HEK293T (cell line): ENCODE measurements at regions not wholly inside any gene's neighbourhood (a gene's known extent, or its start where the extent isn't known, plus 50 kb on each side); places are given as distances from the start of the nearest gene placed in this dataset.

Experiments used
- CTCF ChIA-PET: fragments of 350-600 bp; formaldehyde crosslinking; extraction: SDS; loops from one replicate; lab custom pipeline; 2021; ENCODE audit warnings: antibody characterized with exemption, inconsistent platforms; lab: Yijun Ruan, JAX
- POLR2A ChIA-PET: fragments of 350-600 bp; formaldehyde crosslinking; extraction: SDS; loops from one replicate; lab custom pipeline; 2020; ENCODE audit warnings: antibody characterized with exemption, inconsistent platforms; lab: Yijun Ruan, JAX
- DNase-seq: peaks from one replicate; pipeline ENCODE4 v3.0.0; 2012; ENCODE audit warnings: mixed read lengths; ENCODE audit errors: extremely low spot score
- ARNT ChIP-seq: fragments of 450-650 bp; IDR thresholded peaks from 2 replicates; pipeline ENCODE4 v1.6.1; 2017; ENCODE audit warnings: mild to moderate bottlenecking
- BHLHE40 ChIP-seq: fragments of 450-650 bp; IDR thresholded peaks from 2 replicates; pipeline ENCODE4 v1.6.1; 2016; ENCODE audit warnings: mild to moderate bottlenecking, moderate library complexity, borderline replicate concordance
- CTBP1 ChIP-seq: fragments of 450-650 bp; IDR thresholded peaks from 2 replicates; pipeline ENCODE4 v1.6.1; 2016; ENCODE audit warnings: borderline replicate concordance
- ELF4 ChIP-seq: fragments of 450-650 bp; IDR thresholded peaks from 2 replicates; pipeline ENCODE4 v1.6.1; 2017; ENCODE audit warnings: antibody characterized with exemption
- FOXA1 ChIP-seq: fragments of 450-650 bp; IDR thresholded peaks from 2 replicates; pipeline ENCODE4 v1.6.1; 2016; ENCODE audit warnings: mild to moderate bottlenecking
- FOXK2 ChIP-seq: fragments of 450-650 bp; IDR thresholded peaks from 2 replicates; pipeline ENCODE4 v1.6.1; 2016; ENCODE audit warnings: mild to moderate bottlenecking
- FOXM1 ChIP-seq: fragments of 450-650 bp; IDR thresholded peaks from 2 replicates; pipeline ENCODE4 v1.6.1; 2017; ENCODE audit warnings: mild to moderate bottlenecking, borderline replicate concordance
- HDGF ChIP-seq: fragments of 450-650 bp; IDR thresholded peaks from 2 replicates; pipeline ENCODE4 v1.6.1; 2017; ENCODE audit warnings: antibody characterized with exemption, borderline replicate concordance
- L3MBTL2 ChIP-seq: fragments of 450-650 bp; conservative IDR thresholded peaks from 2 replicates; pipeline ENCODE4 v1.6.1; 2016; ENCODE audit warnings: mild to moderate bottlenecking
- LEF1 ChIP-seq: fragments of 450-650 bp; IDR thresholded peaks from 2 replicates; pipeline ENCODE4 v1.6.1; 2017; ENCODE audit warnings: mild to moderate bottlenecking, borderline replicate concordance
- NFRKB ChIP-seq: fragments of 450-650 bp; IDR thresholded peaks from 2 replicates; pipeline ENCODE4 v1.6.1; 2016; ENCODE audit warnings: mild to moderate bottlenecking, moderate library complexity
- PKNOX1 ChIP-seq: fragments of 450-650 bp; IDR thresholded peaks from 2 replicates; pipeline ENCODE4 v1.6.1; 2016
- SP1 ChIP-seq: fragments of 450-650 bp; IDR thresholded peaks from 2 replicates; pipeline ENCODE4 v1.6.1; 2017
- SUZ12 ChIP-seq: fragments of 450-650 bp; IDR thresholded peaks from 2 replicates; pipeline ENCODE4 v1.6.1; 2016; ENCODE audit warnings: mild to moderate bottlenecking
- TARDBP ChIP-seq: fragments of 450-650 bp; IDR thresholded peaks from 2 replicates; pipeline ENCODE4 v1.6.1; 2016
- ZNF384 ChIP-seq: fragments of 450-650 bp; IDR thresholded peaks from 2 replicates; pipeline ENCODE4 v1.6.1; 2016

- ChIA-PET CTCF (no interaction called here), POLR2A (interaction anchor here (0.6 kb wide), 1 partner anchor 190 kb away, joined by 3 read pairs; the partner anchor contains the start of gene CDH2)
- no peak for DNase-seq
- TF ChIP-seq SP1 (no peak), ZNF384 (no peak), NFRKB (no peak), PKNOX1 (no peak), TARDBP (no peak), CTBP1 (no peak), BHLHE40 (no peak), HDGF (no peak), SUZ12 (no peak), L3MBTL2 (no peak), ELF4 (no peak), FOXA1 (no peak), FOXK2 (no peak), LEF1 (no peak), ARNT (no peak), FOXM1 (no peak)
These were observed 189.7 kb upstream of the CDH2 start for GRCh38 chr18:28366676-28367075.

GRCh38 chr18:28365411-28365831 is 188.5 kb upstream of the CDH2 start:
- ChIA-PET CTCF (interaction anchor here (0.6 kb wide), 1 partner anchor 36 kb away, joined by 3 read pairs; no protein-coding TSS in a partner anchor), POLR2A (no interaction called here)
- no peak for DNase-seq
- TF ChIP-seq CTBP1: no peak
- TF ChIP-seq TARDBP: no peak
- no peak for TF ChIP-seq ELF4

- ChIA-PET POLR2A (no interaction called here), CTCF (no interaction called here)
- TF ChIP-seq ARNT: no peak
- no peak for DNase-seq
These were observed 186.2 kb upstream of the CDH2 start for GRCh38 chr18:28363124-28363523.

GRCh38 chr18:28359176-28359575 is 182.2 kb upstream of the CDH2 start:
- POLR2A ChIA-PET: no interaction called here
- CTCF ChIA-PET: interaction anchor here (0.7 kb wide), 1 partner anchor 37 kb away, joined by 3 read pairs; no protein-coding TSS in a partner anchor
- DNase-seq: no peak
- TF ChIP-seq CTBP1 (no peak), HDGF (no peak)

- DNase-seq: peak; percentile 65
- ChIA-PET CTCF (interaction anchor here (0.5 to 0.7 kb wide), 2 partner anchors 9 to 542 kb away, joined by 3 read pairs; no protein-coding TSS in a partner anchor), POLR2A (no interaction called here)
- TF ChIP-seq PKNOX1 (no peak), ARNT (no peak), SP1 (no peak), L3MBTL2 (no peak), LEF1 (no peak), FOXK2 (no peak)
These were observed 181.0 kb upstream of the CDH2 start for GRCh38 chr18:28357766-28358401.

- POLR2A ChIA-PET: no interaction called here
- CTCF ChIA-PET: no interaction called here
- no peak for DNase-seq
- no peak for TF ChIP-seq SP1
- TF ChIP-seq BHLHE40: no peak
- no peak for TF ChIP-seq NFRKB
- TF ChIP-seq HDGF: no peak
- no peak for TF ChIP-seq ZNF384
- no peak for TF ChIP-seq FOXA1
- no peak for TF ChIP-seq CTBP1
- TF ChIP-seq FOXM1: no peak
- TF ChIP-seq TARDBP: no peak
- no peak for TF ChIP-seq ARNT
- no peak for TF ChIP-seq PKNOX1
- no peak for TF ChIP-seq SUZ12
These were observed 173.9 kb upstream of the CDH2 start for GRCh38 chr18:28350821-28351220.

GRCh38 chr18:28342231-28342630 is 165.3 kb upstream of the CDH2 start:
- ChIA-PET CTCF (no interaction called here), POLR2A (no interaction called here)
- TF ChIP-seq PKNOX1 (no peak), L3MBTL2 (no peak), NFRKB (no peak), ELF4 (no peak), LEF1 (no peak), TARDBP (no peak), HDGF (no peak), FOXK2 (no peak), SP1 (no peak), ARNT (no peak), SUZ12 (no peak), FOXM1 (no peak), FOXA1 (no peak), ZNF384 (no peak)
- no peak for DNase-seq
